Neuronal stem cell (in vitro differentiated cells): ENCODE measurements at regions not wholly inside any gene's neighbourhood (a gene's known extent, or its start where the extent isn't known, plus 50 kb on each side); places are given as distances from the start of the nearest gene placed in this dataset.

Experiments used
- DNase-seq: peaks from one replicate; pipeline ENCODE4 v3.0.0-alpha.2; 2013; ENCODE audit warnings: low spot score
- H2AFZ ChIP-seq: one replicate; pipeline ENCODE4 v1.6.1; 2013; ENCODE audit warnings: mild to moderate bottlenecking, low read length, inconsistent platforms
- H2AK5ac ChIP-seq: 2 replicates; pipeline ENCODE4 v1.6.1; 2013; ENCODE audit warnings: low read depth, mild to moderate bottlenecking, inconsistent platforms, low read length, moderate library complexity, mixed read lengths
- H2BK120ac ChIP-seq: 2 replicates; pipeline ENCODE4 v1.6.1; 2013; ENCODE audit warnings: low read depth, mild to moderate bottlenecking, inconsistent platforms, low read length, moderate library complexity, mixed read lengths
- H2BK12ac ChIP-seq: one replicate; pipeline ENCODE4 v1.6.1; 2013; ENCODE audit warnings: low read length, inconsistent platforms
- H2BK15ac ChIP-seq: 2 replicates; pipeline ENCODE4 v1.6.1; 2013; ENCODE audit warnings: mild to moderate bottlenecking, low read length, inconsistent platforms, mixed read lengths
- H2BK5ac ChIP-seq: one replicate; pipeline ENCODE4 v1.6.1; 2013; ENCODE audit warnings: inconsistent platforms, mild to moderate bottlenecking, low read length, moderate library complexity
- H3K14ac ChIP-seq: one replicate; pipeline ENCODE4 v1.6.1; 2013; ENCODE audit warnings: low read length, inconsistent platforms
- H3K18ac ChIP-seq: 2 replicates; pipeline ENCODE4 v1.6.1; 2013; ENCODE audit warnings: low read length, inconsistent platforms
- H3K23ac ChIP-seq: 2 replicates; pipeline ENCODE4 v1.6.1; 2013; ENCODE audit warnings: low read depth, mild to moderate bottlenecking, mixed read lengths, low read length, inconsistent platforms; ENCODE audit not compliant: poor library complexity
- H3K27ac ChIP-seq: replicated peaks from 3 replicates; pipeline ENCODE4 v1.5.1; 2013; ENCODE audit warnings: low read length, inconsistent platforms
- H3K27me3 ChIP-seq, 3 experiments: 2 replicates each; pipeline ENCODE4 v1.6.1; 2013; ENCODE audit warnings: low read length in 3 of 3, mild to moderate bottlenecking in 2 of 3, inconsistent platforms in 1 of 3, low read depth in 1 of 3, mixed read lengths in 1 of 3, moderate library complexity in 1 of 3; ENCODE audit not compliant: control insufficient read depth in 3 of 3, insufficient read depth in 3 of 3
- H3K36me3 ChIP-seq, 2 donors: replicated peaks in 1 of 2; 2 replicates each; pipeline ENCODE4 v1.6.1; 2013; ENCODE audit warnings: low read length in 2 of 2; ENCODE audit not compliant: control insufficient read depth in 2 of 2, insufficient read depth in 2 of 2
- H3K4ac ChIP-seq: 2 replicates; pipeline ENCODE4 v1.6.1; 2013; ENCODE audit warnings: inconsistent platforms, mild to moderate bottlenecking, low read length, moderate library complexity
- H3K4me1 ChIP-seq, 2 donors: 1 replicate in 1 of 2; 2 replicates in 1 of 2; pipeline ENCODE4 v1.6.1; 2013; ENCODE audit warnings: low read length in 2 of 2, low read depth in 1 of 2; ENCODE audit not compliant: control insufficient read depth in 2 of 2, insufficient read depth in 1 of 2
- H3K4me2 ChIP-seq: one replicate; pipeline ENCODE4 v1.6.1; 2013; ENCODE audit warnings: mild to moderate bottlenecking, low read length, inconsistent platforms; ENCODE audit not compliant: insufficient read depth, poor library complexity, severe bottlenecking
- H3K4me3 ChIP-seq, 2 donors: 2 replicates each; pipeline ENCODE4 v1.5.1; 2013; ENCODE audit warnings: low read length in 2 of 2, mild to moderate bottlenecking in 2 of 2, inconsistent platforms in 1 of 2, moderate library complexity in 1 of 2
- H3K79me1 ChIP-seq: one replicate; pipeline ENCODE4 v1.6.1; 2013; ENCODE audit warnings: low read depth, mild to moderate bottlenecking, inconsistent platforms, low read length, moderate library complexity
- H3K9ac ChIP-seq: one replicate; pipeline ENCODE4 v1.6.1; 2013; ENCODE audit warnings: mild to moderate bottlenecking, low read depth, low read length, inconsistent platforms; ENCODE audit not compliant: poor library complexity
- H3K9me3 ChIP-seq, 2 donors: replicated peaks in 1 of 2; 2 replicates each; pipeline versions ENCODE3 to v1.6.1; 2013; ENCODE audit warnings: low read length in 2 of 2, mild to moderate bottlenecking in 2 of 2, inconsistent platforms in 1 of 2, low read depth in 1 of 2, mixed read lengths in 1 of 2, moderate library complexity in 1 of 2; ENCODE audit not compliant: control insufficient read depth in 2 of 2, insufficient read depth in 1 of 2
- H4K8ac ChIP-seq: one replicate; pipeline ENCODE4 v1.6.1; 2013; ENCODE audit warnings: low read depth, mild to moderate bottlenecking, inconsistent platforms, low read length, moderate library complexity
- H4K91ac ChIP-seq: one replicate; pipeline ENCODE4 v1.6.1; 2013; ENCODE audit warnings: low read length, low read depth, mild to moderate bottlenecking, inconsistent platforms; ENCODE audit not compliant: poor library complexity
- WGBS, 2 donors: extraction: QIAGEN DNeasy Blood & Tissue Kit; methylation state at CpG; one replicate each; pipeline ENCODE4 v1.1.7; 2013; ENCODE audit warnings: missing lambda C conversion rate in 2 of 2, mixed read lengths in 1 of 2; ENCODE audit not compliant: insufficient read length in 2 of 2, insufficient replicate concordance in 1 of 2; ENCODE audit errors: extremely low coverage in 2 of 2; 5-methylcytosine and 5-hydroxymethylcytosine counted together

- H4K8ac ChIP-seq = no peak overlapping the region
- no peak overlapping the region for H2BK15ac ChIP-seq
- no peaks in the 10 kb centered on the region for H3K36me3 ChIP-seq
- H3K4me1 ChIP-seq = no peaks in the 10 kb centered on the region
- H2BK12ac ChIP-seq = no peak overlapping the region
- H3K4me2 ChIP-seq = no peak overlapping the region
- H3K14ac ChIP-seq = no peak overlapping the region
- no peak overlapping the region for H4K91ac ChIP-seq
- no peak overlapping the region for H2AK5ac ChIP-seq
- H3K4me3 ChIP-seq = no peak overlapping the region
- H3K79me1 ChIP-seq = no peaks in the 10 kb centered on the region
- DNase-seq = no peak
- H3K9me3 ChIP-seq = no peaks in the 10 kb centered on the region
- H2AFZ ChIP-seq = no peak overlapping the region
- no peaks in the 10 kb centered on the region for H3K27me3 ChIP-seq
- no peak overlapping the region for H2BK5ac ChIP-seq
- no peak overlapping the region for H3K18ac ChIP-seq
- H3K9ac ChIP-seq = no peak overlapping the region
- no peak overlapping the region for H2BK120ac ChIP-seq
- H3K23ac ChIP-seq = no peak overlapping the region
- H3K27ac ChIP-seq = no peak overlapping the region
- H3K4ac ChIP-seq = no peak overlapping the region
- no CpG with 5 or more reads among the region's 1 CpG for WGBS, 2 donors
Measured at GRCh38 chr6:153207617-153208016, 76.5 kb upstream of the RGS17 start.

DNA sequence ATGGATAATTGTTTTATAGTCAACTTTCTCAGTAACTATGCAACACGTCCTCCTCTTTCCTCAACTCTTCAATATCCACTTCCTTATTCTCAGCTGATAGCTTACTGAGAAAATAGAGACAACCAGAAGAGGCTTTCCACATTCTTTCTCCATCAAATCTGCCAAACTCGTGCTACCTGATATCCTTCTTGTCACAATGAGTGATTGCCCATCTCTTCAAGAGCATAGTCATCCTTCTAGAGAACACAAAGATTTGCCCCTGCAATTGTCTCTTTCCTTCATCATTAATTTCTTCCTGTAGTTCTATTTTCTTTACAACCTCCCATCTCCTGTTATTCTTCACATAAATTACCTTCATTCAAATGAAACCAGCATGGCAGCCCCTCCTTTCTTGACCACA, 75.9 kb upstream of the RGS17 start:
- no peaks in the 10 kb centered on the region for H3K4me1 ChIP-seq
- no peak overlapping the region for H3K4me2 ChIP-seq
- H3K27ac ChIP-seq = no peak overlapping the region
- H3K4me3 ChIP-seq = no peak overlapping the region
- no peaks in the 10 kb centered on the region for H3K27me3 ChIP-seq
- no peak overlapping the region for H2BK15ac ChIP-seq
- no peak for DNase-seq
- H3K36me3 ChIP-seq = no peaks in the 10 kb centered on the region
- no peak overlapping the region for H3K23ac ChIP-seq
- H3K79me1 ChIP-seq = no peaks in the 10 kb centered on the region
- no peak overlapping the region for H2BK120ac ChIP-seq
- no peak overlapping the region for H3K18ac ChIP-seq
- no peak overlapping the region for H4K91ac ChIP-seq
- whole genome bisulfite sequencing, 2 donors = no CpG with 5 or more reads among the region's 2 CpGs
- no peak overlapping the region for H3K14ac ChIP-seq
- H2AFZ ChIP-seq = no peak overlapping the region
- H3K4ac ChIP-seq = no peak overlapping the region
- no peak overlapping the region for H2BK5ac ChIP-seq
- no peak overlapping the region for H2BK12ac ChIP-seq
- H2AK5ac ChIP-seq = no peak overlapping the region
- H4K8ac ChIP-seq = no peak overlapping the region
- no peaks in the 10 kb centered on the region for H3K9me3 ChIP-seq
- H3K9ac ChIP-seq = no peak overlapping the region

- no peak overlapping the region for H3K4me3 ChIP-seq
- H3K79me1 ChIP-seq = no peaks in the 10 kb centered on the region
- no peak overlapping the region for H4K91ac ChIP-seq
- H2AFZ ChIP-seq = no peak overlapping the region
- no peak overlapping the region for H2BK120ac ChIP-seq
- H3K18ac ChIP-seq = no peak overlapping the region
- H2AK5ac ChIP-seq = no peak overlapping the region
- H3K4me2 ChIP-seq = no peak overlapping the region
- H3K4ac ChIP-seq = no peak overlapping the region
- H3K4me1 ChIP-seq = no peaks in the 10 kb centered on the region
- no peak overlapping the region for H3K23ac ChIP-seq
- no peaks in the 10 kb centered on the region for H3K27me3 ChIP-seq
- no peaks in the 10 kb centered on the region for H3K9me3 ChIP-seq
- no peak overlapping the region for H3K27ac ChIP-seq
- H3K14ac ChIP-seq = no peak overlapping the region
- H2BK5ac ChIP-seq = no peak overlapping the region
- H4K8ac ChIP-seq = no peak overlapping the region
- H2BK15ac ChIP-seq = no peak overlapping the region
- H2BK12ac ChIP-seq = no peak overlapping the region
- no CpG with 5 or more reads among the region's 6 CpGs for WGBS, 2 donors
- no peaks in the 10 kb centered on the region for H3K36me3 ChIP-seq
- H3K9ac ChIP-seq = no peak overlapping the region
- no peak for DNase-seq
Measured at GRCh38 chr6:153192943-153193885, 62.1 kb upstream of the RGS17 start.

DNA sequence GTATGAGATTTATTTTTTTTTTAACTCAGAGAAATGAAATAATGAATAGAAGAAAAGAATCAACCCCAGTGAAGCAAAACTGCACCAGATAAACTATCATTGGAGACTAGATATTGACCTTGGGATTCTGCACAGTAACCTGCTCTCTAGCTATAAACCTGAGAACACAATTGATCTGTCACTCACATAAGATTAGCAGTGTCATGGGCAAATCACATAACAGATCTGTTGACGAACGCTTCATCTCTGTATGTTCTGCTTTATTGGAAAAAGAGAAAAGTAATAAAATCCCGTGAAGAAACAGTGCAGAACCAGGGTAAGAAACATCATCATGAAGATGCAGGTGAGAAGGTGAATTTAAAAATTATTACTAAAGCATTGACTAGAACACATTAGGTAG, 52.8 kb upstream of the RGS17 start:
- Histone ChIP-seq H3K79me1 (no peaks in the 10 kb centered on the region), H3K27me3 (no peaks in the 10 kb centered on the region), H3K4me2 (no peak overlapping the region), H3K14ac (no peak overlapping the region), H2BK15ac (no peak overlapping the region), H2BK120ac (no peak overlapping the region), H3K27ac (no peak overlapping the region), H2AFZ (no peak overlapping the region), H4K8ac (no peak overlapping the region), H3K4me3 (no peak overlapping the region), H3K4me1 (no peaks in the 10 kb centered on the region), H3K4ac (no peak overlapping the region), H4K91ac (no peak overlapping the region), H2AK5ac (no peak overlapping the region), H3K18ac (no peak overlapping the region), H2BK12ac (no peak overlapping the region), H3K9me3 (no peaks in the 10 kb centered on the region), H3K23ac (no peak overlapping the region), H2BK5ac (no peak overlapping the region), H3K36me3 (no peaks in the 10 kb centered on the region), H3K9ac (no peak overlapping the region)
- no peak for DNase-seq
- WGBS, 2 donors = no CpG with 5 or more reads among the region's 3 CpGs
